Suprapubic skin (tissue), 3 donors: ENCODE measurements at regions not wholly inside any gene's neighbourhood (a gene's known extent, or its start where the extent isn't known, plus 50 kb on each side); places are given as distances from the start of the nearest gene placed in this dataset.

ENCODE experiments used
- CTCF ChIP-seq, 2 donors: fragments of 200-600 bp in 1 of 2; fragments of 450-650 bp in 1 of 2; sonication (generic) in 1 of 2; IDR thresholded peaks; one replicate each; pipeline ENCODE4 v1.5.1; 2016 to 2019; ENCODE audit warnings: antibody characterized with exemption in 2 of 2, mild to moderate bottlenecking in 1 of 2, moderate library complexity in 1 of 2
- POLR2AphosphoS5 ChIP-seq, 3 donors: sonication (generic); formaldehyde crosslinking; IDR thresholded peaks; one replicate each; pipeline ENCODE4 v1.6.1; 2017; ENCODE audit warnings: antibody characterized with exemption in 3 of 3

- TF ChIP-seq CTCF (IDR thresholded peaks at IDR 0.05) (no peak), POLR2AphosphoS5 (IDR thresholded peaks at IDR 0.05) (no peak)
Measured at GRCh38 chrX:39308126-39308525, 506.9 kb downstream of the MID1IP1 start.
